ENCODE measurements at regions not wholly inside any gene's neighbourhood (a gene's known extent, or its start where the extent isn't known, plus 50 kb on each side); places are given as distances from the start of the nearest gene placed in this dataset.

DNA sequence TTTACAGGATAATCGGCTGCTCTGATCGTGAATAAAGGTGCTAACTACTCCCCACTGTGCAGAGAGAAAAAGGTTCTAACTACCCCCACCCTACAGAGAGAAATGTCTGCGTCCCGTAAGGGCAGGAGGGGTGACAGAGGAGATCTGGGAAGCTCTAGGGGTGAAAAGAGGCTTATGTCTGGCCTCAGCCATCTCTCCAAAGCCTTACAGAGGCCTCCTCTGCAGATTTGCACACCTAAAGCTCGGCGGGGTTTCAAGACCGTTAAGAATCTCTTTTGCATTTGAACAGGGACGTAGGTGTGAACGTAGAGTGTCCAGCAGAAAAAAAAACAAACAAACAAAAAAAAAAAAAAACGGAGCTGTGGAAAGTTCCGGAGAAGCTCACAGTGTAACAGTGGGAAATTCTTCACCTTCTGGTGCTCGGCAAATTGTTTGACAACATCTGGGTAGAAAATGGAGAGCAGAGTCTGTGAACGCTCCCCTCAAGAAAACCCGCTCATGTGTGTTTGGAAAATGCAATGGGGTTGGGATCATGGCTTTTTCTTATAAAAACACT lies 161.0 kb downstream of the SHOX start:
- TF ChIP-seq CTCF (IDR thresholded peaks at IDR 0.05) (no peak), POLR2A (IDR thresholded peaks at IDR 0.05) (no peak)

Data from adrenal gland (tissue), 5 donors.